ENCODE measurements at regions not wholly inside any gene's neighbourhood (a gene's known extent, or its start where the extent isn't known, plus 50 kb on each side); places are given as distances from the start of the nearest gene placed in this dataset.
"Not testable (repeated sequence)": the region's sequence is repeated elsewhere in the genome, so short reads cannot be mapped to it uniquely, and the experiment has no call there.

DNA sequence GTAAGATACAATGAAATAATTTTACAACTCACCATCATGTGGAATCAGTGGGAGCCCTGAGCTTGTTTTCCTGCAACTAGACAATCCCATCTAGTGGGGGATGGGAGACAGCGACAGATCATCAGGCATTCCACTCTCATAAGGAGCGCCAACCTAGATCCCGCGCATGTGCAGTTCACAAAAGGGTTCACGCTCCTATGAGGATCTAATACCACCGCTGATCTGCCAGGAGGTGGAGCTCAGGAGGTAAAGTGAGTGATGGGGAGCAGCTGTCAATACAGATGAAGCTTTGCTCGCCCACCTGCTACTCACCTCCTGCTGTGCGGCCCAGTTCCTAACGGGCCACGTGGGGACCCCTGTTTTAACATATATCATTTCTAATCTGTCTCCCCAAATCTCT is 165.7 kb upstream of the MXRA5 start:
- intact Hi-C loops (cut with micrococcal nuclease) = not testable (repeated sequence)

DNA sequence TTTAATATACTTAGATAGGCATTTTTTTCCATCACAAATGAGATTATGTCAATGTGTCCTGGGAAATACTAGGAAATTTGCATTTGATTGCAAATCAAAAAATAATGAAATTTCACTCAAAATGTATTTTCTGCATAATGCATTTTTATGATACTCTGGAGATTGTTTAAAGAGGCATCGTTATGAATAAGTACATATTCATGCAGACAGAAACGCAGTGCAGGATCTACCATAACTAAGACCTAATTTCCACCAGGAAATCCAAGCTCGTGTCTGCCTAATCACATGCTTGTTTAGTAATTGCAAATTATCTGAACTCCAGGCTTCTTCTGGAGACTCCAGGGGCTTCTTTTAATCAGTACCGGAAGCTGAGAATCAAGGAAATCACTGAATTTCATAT is 163.5 kb upstream of the MXRA5 start:
- intact Hi-C loops (cut with micrococcal nuclease) = no loop called here

DNA sequence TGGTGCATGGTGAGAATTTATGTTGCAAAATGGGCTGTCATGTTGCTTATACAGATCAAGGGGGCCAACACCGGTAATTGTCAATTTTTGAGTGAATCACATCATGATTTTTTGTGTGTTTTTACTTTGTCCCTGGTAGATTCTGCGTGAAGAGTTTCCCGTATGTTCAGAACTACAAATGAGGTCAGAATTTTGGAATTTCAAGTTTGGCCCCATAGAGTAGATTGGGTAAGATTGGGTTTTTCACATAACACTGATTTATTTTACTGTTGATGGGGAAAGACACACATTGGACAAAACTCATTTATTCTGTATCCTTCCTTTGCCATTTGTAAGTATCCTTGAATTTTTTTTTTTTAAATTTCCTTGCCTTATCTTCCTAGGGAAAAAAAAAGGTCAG is 158.5 kb upstream of the MXRA5 start:
- intact Hi-C loops (cut with micrococcal nuclease) = no loop called here

DNA sequence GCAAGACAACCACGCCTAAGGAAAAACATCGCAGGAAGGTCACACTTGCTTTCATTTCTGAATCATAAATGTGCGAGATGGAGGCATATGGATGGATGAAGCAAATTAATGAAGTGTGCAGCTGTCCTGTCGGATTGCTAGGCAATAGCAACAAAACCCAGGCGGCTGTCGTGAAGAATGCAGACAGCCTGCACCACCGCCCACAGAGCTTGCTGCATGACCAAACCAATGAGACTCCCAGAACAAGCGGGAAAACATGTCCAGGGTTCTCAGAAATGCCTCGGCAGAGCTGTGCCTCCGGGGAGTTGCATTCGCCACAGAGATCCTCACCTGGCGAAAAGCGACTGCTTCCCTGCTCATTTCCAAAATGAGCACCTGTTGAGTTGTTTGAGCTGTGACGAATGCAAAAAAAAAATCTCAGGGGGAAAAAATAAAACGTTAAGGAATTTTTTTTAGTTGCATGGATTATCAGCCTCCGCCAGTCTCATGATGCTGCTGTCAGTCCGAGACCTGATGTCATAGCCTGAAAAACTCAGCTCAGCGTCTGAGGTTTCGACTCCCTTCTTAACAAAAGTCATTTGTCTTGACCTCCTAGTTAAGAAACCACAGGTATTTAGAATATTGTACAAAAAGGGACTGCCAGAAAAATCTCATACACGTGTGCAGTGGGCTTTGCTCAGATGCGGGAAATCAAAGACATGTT is 155.5 kb upstream of the MXRA5 start:
- intact Hi-C loops (cut with micrococcal nuclease) = no loop called here

DNA sequence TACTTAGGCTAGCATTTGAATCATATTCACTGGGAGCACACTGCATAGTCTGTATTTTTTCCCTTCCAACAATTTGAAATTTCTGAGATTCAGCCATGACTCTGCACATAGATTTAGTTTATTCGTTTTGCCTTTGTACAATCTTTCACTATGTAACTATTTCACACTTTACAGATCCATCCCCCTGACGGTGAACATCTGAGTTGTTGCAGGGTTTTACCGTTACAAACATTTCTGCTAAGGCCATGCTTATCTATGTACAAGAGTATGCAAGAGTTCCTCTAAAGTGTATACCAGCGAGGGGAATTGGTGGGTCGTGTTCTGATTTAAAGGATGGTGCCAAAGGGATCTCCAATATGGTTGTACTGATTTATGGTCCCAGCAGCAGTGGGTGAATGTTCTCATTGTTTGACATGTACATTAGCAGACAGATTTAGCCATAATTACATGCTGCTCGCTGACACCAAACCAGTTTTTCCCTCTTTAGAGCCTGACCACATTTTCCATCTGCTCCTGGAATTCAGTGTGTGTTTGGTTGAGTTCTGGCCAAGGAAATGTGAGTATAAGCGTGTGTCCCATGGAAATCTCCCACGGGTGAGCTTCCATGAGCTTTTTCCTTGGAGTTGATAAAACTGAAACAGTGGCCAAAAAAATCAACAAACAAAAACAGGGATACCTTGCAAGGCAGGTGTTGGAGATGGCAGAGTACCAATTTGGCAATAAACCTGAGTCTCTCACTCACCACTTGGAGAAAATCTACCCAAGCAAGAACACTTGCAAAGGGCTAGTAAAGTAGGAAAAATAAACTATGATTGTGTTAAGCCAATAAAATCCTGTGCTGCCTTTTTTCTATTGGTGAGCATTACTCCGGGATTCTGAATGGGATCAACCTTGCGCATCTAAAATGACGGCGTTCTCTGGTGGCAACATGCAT is 149.7 kb upstream of the MXRA5 start:
- intact Hi-C loops (cut with micrococcal nuclease) = not testable (repeated sequence)

DNA sequence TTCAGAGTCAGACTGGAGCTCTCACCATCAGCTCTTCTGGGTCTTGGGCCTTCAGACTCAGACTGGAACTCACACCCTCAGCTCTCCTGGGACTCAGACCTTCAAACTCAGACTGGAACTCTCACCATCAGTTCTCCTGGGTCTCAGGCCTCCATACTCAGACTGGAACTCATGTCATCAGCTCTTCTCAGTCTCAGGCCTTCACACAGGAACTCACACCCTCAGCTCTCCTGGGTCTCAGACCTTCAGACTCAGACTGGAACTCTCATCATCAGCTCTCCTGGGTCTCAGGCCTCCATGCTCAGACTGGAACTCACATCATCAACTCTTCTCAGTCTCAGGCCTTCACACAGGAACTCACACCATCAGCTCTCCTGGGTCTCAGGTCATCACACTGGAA is 147.2 kb upstream of the MXRA5 start:
- intact Hi-C loops (cut with micrococcal nuclease) = no loop called here

DNA sequence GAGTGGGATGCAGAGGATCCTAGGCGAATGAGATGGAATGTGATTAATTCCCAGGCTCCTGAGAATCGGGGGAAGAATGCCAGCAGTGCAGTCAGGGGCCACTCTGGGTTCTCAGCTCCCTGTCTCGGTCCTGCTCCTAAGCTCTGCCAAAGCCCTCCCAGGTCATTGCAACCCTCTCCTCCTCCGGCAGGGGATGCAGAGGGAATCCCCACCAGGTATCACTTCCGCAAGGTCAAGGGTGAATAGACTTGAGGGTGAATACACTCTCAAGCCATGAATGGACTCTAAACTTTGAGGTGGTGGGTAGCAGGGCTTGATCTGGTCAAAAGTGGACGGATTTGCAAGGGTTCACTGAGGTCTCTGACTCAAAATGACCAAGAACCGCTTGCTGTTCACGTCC is 139.3 kb upstream of the MXRA5 start:
- intact Hi-C loops (cut with micrococcal nuclease) = loop anchor here (5.0 kb wide), 1 partner anchor 448 kb away; no protein-coding TSS in a partner anchor

DNA sequence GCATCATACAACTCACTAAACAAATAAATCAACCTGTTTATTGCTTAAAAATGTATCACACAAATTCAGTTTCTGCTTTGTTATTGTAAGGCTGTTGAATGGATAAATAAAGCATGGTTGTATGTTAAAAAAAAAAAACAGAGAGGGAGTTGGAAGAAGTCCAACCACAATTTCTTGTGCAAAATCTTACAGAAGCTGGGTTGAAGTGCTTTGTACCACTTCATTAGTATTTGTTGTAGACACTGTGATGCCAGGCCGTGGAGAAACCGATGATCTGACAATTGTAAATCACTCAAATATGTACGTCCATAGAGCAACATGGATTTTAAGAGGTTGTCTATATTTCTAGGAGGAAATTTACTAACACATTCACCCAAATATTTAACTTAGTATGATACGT is 132.6 kb upstream of the MXRA5 start:
- intact Hi-C loops (cut with micrococcal nuclease) = no loop called here

DNA sequence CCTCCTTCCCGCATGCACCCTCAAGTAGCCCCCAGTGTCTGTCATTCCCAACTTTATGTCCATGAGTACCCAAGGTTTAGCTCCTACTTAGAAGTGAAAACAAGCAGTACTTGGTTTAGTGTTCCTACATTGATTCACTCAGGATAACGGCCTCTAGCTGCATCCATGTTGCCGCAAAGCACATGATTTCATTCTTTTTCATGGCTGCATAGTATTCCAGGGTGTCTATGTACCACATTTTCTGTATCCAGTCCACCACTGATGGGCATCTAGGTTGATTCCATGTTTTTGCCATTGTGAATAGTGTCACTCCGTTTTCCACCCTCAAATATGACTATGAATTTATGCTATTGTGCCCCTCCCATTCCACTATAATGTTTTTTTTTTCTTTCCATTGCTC is 130.5 kb upstream of the MXRA5 start:
- intact Hi-C loops (cut with micrococcal nuclease) = no loop called here

DNA sequence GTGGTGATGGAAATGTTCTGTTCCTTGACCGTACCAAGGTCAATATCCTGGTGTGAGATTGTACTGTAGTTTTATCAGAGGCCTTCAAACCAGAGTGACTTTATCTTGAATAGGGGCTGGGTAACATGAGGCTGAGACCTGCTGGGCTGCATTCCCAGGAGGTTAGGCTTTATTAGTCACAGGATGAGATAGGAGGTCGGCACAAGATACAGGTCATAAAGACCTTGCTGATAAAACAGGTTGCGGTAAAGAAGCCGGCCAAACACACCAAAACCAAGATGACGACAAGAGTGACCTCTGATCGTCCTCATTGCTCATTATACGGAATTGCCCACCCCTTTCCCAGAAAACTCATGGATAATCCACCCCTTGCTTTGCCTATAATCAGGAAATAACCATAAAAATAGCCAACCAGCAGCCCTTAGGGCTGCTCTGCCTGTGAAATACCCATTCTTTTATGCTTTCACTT is 123.8 kb upstream of the MXRA5 start:
- intact Hi-C loops (cut with micrococcal nuclease) = not testable (repeated sequence)

DNA sequence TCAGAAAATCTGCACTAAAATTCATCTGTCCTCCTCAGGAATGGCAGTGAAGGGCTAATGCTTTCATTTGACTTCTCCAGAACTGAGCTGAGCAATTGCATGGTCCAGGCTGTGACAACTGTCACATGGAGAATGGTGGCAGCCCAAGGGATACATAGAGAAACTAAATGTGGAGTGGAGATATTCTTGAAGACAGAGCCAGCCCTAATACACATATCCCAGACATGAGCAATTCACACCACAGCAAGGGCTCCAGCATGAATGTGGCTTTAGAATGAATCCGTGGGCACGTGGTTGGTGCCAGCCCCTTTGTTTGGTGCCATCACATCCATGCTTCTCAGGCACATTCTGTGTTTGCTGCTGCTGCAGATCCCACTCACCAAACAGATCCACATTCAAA is 121.6 kb upstream of the MXRA5 start:
- intact Hi-C loops (cut with micrococcal nuclease) = no loop called here

DNA sequence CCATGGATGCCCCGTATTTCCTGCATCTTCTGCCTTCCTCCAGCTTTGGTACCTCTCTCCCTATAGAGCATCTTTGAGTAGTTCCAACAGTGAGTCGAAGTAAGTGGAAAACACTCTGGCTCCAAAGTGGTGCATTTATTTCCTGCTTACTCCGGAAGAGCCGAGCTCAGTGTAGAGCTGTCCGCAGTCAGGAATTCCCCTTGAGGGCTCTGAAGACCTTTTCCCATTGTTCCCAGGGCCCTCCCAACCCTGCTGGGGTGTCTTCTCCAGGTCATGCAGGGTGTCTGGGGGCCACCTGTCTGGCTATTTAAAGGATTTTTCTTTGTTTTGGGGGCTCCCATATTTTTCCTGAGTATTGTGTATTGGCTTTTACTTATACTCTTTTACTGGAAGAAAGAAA is 118.6 kb upstream of the MXRA5 start:
- intact Hi-C loops (cut with micrococcal nuclease) = no loop called here

DNA sequence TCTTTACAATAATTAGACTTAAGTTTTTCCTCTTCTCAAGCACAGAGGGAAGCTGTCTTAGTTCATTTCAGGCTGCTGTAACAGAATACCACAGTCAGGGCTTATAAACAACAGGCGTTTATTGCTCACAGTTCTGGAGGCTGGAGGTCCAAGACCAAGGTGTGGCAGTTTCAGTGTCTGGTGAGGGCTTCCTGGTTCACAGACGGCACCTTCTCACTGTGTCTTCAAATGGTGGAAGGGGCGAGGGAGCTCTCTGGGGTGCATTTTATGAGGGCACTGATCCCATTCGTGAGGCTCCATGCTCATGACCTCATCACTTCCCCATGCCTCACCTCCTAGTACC is 115.7 kb upstream of the MXRA5 start:
- intact Hi-C loops (cut with micrococcal nuclease) = no loop called here

DNA sequence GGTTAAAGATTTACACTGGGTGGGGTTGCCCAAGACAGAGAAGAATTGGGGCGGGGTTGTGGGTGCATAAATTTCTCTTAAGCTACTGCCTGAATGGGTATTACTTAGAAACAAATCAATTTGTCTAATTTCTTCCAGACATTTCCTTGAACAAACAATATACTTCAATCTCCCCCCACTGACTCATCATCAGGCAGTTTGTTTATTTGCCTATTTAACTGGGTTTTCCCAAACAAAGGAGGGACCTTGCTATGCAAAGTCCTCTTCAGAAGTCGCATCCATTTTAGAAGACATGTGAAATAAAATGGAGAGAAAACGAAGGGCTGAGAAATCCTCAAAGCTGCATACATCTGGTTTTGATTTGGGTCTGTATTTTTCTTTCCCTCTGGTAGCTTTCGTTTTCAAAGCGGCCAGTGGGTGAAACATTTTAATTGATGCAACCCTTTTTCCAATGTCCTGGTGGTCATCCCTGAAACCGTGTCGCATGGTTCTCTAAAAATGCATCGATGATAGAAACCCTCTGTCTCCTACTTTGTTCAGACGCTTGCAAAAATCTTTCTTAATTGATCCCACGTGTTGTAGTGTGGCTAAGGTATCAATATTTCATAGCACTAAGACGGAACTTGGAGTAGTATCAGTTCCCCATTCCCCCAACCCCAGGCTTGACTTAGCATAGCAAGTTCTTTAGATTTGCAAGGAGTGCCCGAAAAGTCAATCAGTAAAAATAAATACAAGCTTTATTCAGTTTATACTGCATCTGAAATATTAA is 115.1 kb upstream of the MXRA5 start:
- intact Hi-C loops (cut with micrococcal nuclease) = no loop called here

DNA sequence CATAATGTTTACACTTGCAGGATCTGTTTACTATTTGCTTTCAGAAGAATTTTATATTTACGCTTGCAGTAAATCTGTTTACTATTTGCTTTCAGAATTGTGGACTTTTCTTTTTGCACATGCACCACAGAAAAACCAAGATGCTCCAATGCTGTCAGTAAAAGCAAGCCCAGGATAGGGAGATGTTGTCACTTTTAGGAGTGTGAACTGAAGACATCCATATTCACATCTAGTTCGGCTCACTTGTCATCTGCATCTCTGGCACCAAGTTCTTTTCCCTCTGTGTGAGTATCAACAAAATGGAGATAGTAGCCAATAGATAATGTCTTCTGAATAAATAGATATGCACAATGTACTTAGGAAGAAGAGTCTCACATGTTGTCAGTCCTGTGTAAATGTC is 109.3 kb upstream of the MXRA5 start:
- intact Hi-C loops (cut with micrococcal nuclease) = no loop called here

DNA sequence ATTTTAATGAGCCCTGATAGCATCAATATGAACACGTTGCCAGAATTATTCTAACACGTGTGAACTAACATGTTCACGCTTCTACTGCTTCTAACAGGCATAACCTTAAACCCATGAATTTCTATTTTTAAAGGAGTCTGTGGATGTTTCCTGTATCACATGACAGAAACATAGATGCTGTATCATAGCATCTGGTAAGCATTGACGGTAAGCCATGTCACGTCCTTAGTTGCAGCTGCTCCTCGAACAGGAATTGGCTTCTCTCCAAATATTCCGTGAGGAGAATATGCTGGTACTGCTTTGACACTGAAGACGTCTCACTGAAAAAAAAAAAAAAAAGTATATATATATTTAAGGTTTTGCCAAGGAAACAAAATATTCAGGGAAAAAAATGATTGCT is 105.1 kb upstream of the MXRA5 start:
- intact Hi-C loops (cut with micrococcal nuclease) = no loop called here

DNA sequence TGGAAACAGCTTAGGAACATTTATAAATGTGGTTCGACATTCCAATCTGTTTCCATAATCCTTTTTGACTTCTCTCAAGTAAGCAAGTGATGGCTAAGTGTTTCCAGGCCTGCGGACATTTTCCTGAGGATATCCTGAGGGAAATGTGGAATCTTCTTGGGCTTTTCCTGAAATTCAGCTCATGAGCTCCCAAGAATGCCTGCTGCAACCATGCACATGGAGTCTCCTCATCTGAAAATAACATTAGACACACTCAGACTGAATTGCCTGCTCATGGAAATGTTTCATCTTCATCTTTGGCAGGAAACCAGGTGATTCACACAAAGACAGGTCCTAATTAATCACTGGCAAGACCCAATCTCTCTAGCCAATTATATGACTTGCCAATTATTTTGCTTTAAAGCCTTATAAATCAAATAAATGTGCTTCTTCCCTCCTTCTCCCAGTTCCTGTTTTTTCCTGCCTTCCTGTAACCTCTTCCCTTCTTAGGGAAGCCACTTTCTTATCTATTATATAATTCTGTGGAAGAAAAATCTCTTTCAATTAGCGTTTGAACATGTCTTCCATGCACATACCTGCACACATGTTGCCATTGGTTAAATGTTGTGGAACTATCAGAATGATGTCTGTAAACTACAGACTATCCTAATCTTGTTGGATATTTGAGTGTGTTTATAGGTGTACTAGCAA is 104.6 kb upstream of the MXRA5 start:
- intact Hi-C loops (cut with micrococcal nuclease) = no loop called here

DNA sequence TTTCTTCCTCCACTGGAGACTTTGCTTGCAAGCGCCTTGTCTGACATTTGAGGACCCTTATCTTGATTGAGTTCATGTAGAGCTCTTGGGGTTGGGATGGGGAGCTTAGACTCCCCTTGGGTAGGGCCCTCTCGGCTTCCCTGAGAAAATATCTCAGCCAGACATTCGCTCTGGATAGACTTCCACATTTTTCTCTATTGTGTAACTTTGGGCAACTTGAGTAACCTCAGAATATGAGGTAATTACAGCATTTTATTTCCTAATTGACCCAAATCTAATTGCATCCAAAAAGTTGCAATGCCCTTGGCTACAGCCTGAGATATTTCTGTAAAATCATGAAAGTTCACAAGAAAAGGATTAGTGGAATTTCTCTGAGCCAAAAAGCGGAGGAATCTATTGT is 102.8 kb upstream of the MXRA5 start:
- intact Hi-C loops (cut with micrococcal nuclease) = no loop called here

DNA sequence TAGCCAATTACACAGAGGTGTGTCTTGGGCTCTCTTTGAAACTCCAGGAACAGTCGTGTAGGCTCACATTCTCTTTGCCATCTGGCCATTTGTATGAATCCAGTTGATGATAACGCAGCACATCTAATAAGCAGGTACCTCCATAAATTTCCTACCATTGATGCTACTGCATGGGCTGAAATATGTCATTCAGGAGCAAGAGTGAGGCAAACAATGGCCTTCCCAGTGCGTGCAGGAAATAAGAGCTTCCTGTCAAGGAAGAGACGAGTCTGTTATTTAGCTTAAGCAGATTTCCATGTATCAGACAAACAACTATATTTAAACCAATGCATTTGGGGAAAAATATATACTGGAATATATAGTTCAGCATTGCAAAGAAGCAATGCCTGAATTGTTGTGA is 102.1 kb upstream of the MXRA5 start:
- intact Hi-C loops (cut with micrococcal nuclease) = no loop called here

DNA sequence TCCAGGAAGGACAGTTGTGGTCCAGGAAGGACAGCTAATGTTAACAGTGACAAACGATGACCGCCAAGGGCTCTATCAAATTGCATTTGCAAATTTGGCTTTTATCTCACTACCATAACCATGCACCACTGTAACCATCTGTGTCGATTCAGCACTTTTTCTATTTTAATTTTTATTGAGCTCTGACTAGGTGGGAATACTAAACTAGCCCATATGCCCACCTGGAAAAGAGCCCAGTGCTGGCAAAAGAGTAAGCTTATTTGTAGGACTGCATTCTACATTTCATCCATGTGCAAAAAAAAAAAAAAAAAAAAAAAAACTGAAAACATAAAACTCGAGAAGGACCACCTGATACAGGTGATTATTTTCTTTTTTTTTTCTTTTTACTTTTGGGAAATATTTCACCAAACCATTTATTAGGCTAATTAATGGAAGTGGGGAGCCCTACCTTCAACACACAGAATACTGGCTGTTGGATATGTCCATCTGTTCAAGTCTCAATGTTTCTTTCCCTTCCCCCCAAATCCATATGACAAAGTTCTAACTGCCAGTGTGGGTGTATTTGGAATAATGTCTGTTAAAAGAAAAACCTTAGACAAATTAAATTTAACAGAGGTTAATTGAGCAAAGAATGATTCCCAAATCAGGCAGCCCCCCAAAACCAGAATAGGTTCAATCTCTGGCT is 99.5 kb upstream of the MXRA5 start:
- intact Hi-C loops (cut with micrococcal nuclease) = no loop called here

DNA sequence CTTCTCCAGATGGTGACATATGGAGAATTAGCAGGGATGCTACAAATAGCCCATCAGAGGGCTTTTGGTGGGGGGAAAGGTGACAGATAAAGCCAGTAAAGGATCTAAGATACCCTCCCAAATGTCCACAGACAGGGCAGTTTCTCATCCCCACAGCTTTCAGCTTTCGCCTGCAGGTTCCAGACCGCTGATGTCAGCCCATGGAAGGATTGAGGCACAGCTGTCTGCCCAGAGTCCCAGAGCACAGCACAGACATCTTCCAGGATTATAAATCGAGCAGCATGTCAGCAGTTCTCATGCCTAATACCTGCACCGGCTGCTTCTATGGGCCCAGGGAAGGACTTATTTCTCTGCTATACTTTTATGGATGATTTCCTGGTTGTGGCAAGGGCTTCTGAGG is 96.7 kb upstream of the MXRA5 start:
- intact Hi-C loops (cut with micrococcal nuclease) = no loop called here
